SK-N-SH treated with all-trans-retinoic acid at 6 μM for 48 hours (cell line): ENCODE measurements at regions not wholly inside any gene's neighbourhood (a gene's known extent, or its start where the extent isn't known, plus 50 kb on each side); places are given as distances from the start of the nearest gene placed in this dataset.

Experiments
- OSR1 ChIP-seq: fragments of 250-450 bp; sonication (Bioruptor Pico); IDR thresholded peaks from 2 replicates; pipeline ENCODE4 v1.8.0; 2022; ENCODE audit warnings: moderate library complexity, mild to moderate bottlenecking, inconsistent platforms
- ZNF8 ChIP-seq: fragments of 450-650 bp; formaldehyde crosslinking; IDR thresholded peaks from 2 replicates; pipeline ENCODE4 v1.5.0; 2020; ENCODE audit warnings: mild to moderate bottlenecking, moderate library complexity

- TF ChIP-seq OSR1 (CRISPR knock-in tag): no peak
- no peak for TF ChIP-seq ZNF8 (CRISPR knock-in tag)
Measured at GRCh38 chr13:111962431-111962891, 104.5 kb upstream of the SOX1 start.
